ENCODE measurements at regions not wholly inside any gene's neighbourhood (a gene's known extent, or its start where the extent isn't known, plus 50 kb on each side); places are given as distances from the start of the nearest gene placed in this dataset.
"Not testable (repeated sequence)": the region's sequence is repeated elsewhere in the genome, so short reads cannot be mapped to it uniquely, and the experiment has no call there.

DNA sequence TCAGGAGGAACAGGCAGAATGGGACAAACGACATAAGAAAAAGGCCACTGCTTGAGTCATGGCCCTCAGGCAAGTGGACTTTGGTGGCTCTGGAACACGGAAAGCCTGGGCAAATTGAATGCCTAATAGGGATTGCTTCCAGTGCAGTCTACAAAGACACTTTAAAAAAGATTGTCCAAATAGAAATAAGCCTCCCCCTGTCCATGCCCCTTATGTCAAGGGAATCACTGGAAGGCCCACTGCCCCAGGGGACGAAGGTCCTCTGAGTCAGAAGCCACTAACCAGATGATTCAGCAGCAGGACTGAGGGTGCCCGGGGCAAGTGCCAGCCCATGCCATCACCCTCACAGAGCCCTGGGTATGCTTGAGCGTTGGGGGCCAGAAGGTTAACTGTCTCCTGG is 51.5 kb upstream of the SRD5A2 start:
- TF ChIP-seq, protein P1, sequence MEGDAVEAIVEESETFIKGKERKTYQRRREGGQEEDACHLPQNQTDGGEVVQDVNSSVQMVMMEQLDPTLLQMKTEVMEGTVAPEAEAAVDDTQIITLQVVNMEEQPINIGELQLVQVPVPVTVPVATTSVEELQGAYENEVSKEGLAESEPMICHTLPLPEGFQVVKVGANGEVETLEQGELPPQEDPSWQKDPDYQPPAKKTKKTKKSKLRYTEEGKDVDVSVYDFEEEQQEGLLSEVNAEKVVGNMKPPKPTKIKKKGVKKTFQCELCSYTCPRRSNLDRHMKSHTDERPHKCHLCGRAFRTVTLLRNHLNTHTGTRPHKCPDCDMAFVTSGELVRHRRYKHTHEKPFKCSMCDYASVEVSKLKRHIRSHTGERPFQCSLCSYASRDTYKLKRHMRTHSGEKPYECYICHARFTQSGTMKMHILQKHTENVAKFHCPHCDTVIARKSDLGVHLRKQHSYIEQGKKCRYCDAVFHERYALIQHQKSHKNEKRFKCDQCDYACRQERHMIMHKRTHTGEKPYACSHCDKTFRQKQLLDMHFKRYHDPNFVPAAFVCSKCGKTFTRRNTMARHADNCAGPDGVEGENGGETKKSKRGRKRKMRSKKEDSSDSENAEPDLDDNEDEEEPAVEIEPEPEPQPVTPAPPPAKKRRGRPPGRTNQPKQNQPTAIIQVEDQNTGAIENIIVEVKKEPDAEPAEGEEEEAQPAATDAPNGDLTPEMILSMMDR (IDR thresholded peaks at IDR 0.05 in 4 of 5, conservative IDR thresholded peaks at IDR 0.05 in 1 of 5) = not testable (repeated sequence)
- not testable (repeated sequence) for TF ChIP-seq POLR2A (IDR thresholded peaks at IDR 0.05)
